SW 1271 (cell line): ENCODE measurements at regions not wholly inside any gene's neighbourhood (a gene's known extent, or its start where the extent isn't known, plus 50 kb on each side); places are given as distances from the start of the nearest gene placed in this dataset.

Source experiments
- DNase-seq, 2 experiments: peaks; one replicate each; lab custom pipeline; 2025; lab: John Stamatoyannopoulos, UW

DNA sequence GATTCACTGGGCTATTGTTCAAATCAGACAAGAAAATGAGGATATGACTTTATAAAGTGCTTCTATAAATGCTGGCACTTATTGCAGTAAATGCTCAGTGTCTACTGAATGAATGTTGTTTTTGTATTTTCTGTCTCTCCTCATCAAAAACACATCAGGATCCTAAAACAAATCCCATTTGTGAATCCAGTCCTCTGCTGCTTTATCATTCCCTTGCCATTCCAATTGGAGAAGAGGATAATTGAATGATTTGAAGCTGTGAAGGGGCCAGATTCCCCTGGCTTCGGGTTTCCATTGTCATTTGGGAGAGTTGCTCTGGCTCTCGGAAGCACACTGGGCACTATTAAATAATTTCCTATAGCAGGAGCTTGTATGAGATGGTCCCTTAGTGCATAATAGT is 666.8 kb downstream of the ACTL7B start:
- no peak for DNase-seq

DNA sequence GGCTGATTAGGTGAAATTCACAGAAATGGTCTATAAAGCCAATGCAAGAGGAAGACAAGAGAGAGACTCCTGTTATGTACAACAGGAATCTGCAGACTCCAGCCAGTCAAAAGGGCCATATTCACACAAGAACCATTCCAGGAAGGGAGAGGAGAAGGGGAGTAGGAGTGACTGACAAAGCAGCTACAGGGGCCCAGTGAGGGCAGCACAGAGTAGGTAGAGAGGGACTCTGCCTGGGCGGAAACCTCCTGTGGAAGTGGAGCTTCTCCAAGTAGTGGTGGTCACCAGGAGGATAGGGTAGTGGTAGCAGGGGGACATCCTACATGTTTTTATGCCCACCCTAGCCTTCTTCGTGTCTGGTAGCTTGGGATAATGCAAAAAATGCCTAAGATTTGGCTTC is 667.3 kb downstream of the ACTL7B start:
- no peak for DNase-seq

DNA sequence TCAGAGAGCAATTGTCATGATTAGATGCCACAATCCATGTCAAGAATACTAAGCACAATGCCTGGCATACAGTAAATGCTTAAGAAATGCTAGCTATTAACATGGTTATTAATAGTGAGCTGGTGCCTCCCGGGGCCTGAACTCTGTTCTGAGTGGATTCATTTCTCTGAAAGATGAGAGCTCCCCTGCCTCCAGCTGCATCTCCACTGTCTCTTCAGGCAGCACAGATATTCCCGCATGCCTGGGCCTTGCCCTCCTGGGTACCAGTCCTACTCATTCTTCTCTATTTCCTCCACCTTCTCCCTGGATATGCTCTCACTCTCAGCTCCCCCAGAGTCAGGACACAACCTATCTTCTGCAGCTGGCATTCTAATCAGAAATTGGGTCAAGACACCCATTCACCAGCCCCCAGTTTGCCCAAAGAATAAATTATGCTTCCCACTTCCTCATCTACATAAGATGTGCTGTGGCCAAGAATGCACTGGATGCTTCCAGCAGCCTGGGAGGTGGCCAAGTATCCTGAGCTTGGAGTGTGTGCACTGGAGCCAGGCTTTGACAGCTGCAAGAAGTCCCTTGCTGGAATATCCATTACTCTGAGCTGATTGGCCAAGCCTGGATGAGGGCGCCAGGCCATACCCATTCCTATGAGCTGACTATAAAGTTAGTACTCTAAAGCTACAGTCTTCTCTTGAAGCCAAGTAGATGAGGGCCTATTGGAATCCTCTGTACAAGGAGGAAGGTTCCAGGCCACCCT is 669.0 kb downstream of the ACTL7B start:
- DNase-seq: no peak

DNA sequence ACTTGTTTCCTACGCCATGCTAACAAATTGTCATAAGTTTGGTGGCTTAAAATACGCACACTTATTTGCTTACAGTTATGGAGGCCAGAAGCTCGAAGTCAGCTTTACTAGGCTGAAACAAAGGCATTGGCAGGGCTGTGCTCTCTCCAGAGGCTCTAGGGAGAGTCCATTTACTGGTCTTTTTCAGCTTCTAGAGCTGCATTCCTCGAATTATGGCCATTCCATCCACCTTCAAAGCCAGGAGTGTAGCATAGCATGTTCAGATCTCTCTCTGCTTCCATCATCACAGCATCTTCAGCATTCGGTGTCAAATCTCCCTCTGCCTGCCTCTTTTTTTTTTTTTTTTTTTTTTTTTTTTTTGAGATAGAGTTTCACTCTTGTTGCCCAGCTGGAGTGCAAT is 670.2 kb downstream of the ACTL7B start:
- DNase-seq: no peak

- DNase-seq: peak in 1 of 2 experiments; percentile 16
These were observed 670.8 kb downstream of the ACTL7B start for GRCh38 chr9:108184941-108185340.

DNA sequence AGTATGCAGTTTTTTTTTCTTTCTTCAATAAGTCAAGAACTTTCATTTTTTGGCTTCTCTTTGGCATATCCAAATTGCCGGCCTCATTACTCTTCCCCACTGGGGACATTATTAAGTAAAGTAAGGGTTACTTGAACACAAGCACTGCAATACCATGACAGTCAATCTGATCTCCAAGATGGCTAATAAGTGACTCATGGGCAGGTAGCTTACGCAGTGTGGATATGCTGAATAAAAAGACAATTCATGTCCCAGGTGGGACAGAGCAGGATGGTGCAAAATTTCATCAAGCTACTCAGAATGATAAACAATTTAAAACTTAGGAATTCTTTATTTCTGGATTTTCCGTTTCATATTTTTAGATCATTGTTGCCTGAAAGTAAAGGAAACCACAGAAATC is 671.8 kb downstream of the ACTL7B start:
- DNase-seq: no peak

DNA sequence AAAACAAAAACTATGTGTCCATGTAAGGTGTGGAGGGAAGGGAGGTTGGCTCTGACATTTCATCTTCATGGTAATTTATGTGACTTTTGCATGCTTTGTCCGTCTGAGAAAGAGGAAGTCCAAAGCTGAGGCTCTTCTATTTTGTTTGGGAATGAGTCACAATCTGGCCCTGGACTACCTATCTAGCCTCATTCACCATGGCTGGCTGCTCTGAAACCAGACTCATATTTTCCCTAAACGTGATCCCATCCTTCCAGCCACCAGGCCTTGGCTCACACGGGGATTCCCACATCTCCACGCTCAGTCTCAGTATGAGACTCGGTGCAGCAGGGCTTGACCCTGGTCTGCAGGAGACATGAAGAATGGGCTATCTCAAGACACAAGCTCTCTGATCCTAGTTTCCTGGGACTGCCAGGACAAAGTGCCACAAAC is 672.8 kb downstream of the ACTL7B start:
- DNase-seq: no peak

DNA sequence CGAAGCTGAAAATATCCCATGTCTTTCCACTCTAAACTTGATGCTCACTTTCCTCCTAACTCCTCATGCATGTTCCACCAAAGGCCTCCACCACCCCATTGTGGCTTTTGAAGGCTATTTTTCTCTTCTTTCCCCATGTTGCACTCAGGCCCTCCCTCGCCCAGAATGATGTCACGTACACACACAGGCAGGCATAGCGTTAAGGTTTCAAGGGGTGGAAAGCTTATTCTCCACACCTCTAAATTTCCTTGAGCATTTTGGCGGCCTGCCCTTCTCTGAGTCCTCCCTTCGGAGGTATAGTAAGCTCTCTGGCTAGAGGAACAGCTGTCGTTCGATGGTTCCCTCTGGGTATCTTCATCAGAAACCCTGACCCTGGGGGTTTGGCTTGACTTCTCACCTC is 673.5 kb downstream of the ACTL7B start:
- no peak for DNase-seq

GRCh38 chr9:108181441-108181840 is 674.3 kb downstream of the ACTL7B start:
- no peak for DNase-seq

- no peak for DNase-seq
These were observed 675.2 kb downstream of the ACTL7B start for GRCh38 chr9:108180541-108180940.

DNA sequence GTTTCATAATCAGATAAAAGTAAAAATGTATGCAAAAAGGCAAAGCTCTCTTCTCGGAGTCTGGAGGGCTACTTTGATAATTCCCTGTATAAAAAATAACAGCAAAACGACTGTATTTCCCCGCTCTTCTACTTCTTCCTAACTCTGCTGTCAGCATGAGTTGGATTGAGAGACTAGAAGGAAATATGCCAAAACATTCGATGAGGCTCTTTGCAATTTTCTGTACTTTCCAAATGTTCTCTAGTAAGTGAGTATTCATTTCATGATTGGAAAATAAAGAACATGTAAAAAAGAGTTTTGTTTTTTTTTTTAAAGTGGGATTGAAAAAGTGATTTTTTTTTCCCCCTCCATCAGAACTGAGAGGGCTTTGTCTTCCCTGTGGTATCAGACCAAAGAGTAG is 677.5 kb downstream of the ACTL7B start:
- DNase-seq: no peak

- DNase-seq: no peak
These were observed 678.8 kb upstream of the KLF4 start for GRCh38 chr9:108168236-108168850.

- DNase-seq: no peak
These were observed 677.7 kb upstream of the KLF4 start for GRCh38 chr9:108167136-108167900.

- DNase-seq: no peak
These were observed 677.0 kb upstream of the KLF4 start for GRCh38 chr9:108166519-108166918.

GRCh38 chr9:108163321-108164005 is 673.9 kb upstream of the KLF4 start:
- no peak for DNase-seq

DNA sequence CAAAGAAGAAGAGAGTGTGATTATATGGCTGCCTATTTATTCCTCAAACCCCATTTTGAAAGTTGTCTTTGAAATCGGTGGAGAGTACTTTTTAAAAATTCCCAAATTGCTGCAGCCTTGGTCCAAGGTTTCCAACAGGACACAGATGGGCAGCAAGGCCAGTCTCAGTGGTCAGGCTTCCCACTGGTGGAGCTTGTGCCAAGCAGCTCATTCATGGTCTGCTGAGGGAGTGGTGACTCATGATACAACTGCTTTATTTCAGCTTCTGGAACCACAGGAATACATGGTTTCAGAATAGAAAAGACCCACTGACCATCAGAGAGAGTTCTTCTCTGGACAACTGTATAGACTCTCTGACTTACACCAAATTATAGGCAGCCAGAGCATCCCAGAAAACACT is 673.1 kb upstream of the KLF4 start:
- DNase-seq: no peak

- DNase-seq: no peak
These were observed 671.9 kb upstream of the KLF4 start for GRCh38 chr9:108161503-108161902.

DNA sequence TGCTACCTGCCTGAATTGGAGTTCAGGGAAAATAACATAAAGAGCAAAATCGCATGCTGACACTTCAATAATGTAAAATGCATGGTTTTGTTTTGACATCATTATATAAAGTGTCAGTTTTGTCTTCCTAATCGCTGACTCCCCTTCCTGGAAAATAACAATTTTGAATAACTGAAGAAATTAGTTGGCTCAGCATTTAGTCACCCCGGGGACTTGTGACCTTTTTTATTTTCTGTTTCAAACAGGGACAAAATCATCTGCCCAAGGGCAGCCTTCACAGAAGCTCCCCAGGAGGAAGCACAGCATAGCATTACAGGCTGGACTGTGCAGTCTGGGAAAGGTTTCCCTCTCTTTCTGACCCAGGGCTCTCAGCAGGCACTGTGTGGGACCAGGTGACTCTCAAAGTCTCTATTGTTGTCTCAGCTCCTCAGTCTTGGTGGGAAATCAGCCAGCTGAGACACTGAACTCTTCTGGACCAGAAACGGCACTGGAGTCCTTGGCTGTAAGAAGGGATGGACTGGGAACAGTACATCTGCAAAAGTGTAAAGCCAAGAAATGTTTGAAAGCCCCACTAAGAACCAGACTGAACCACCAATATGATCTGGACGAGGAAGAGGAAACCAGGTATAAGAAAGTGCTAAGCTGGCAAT is 671.3 kb upstream of the KLF4 start:
- no peak for DNase-seq

- DNase-seq: no peak
These were observed 670.5 kb upstream of the KLF4 start for GRCh38 chr9:108160039-108160438.

DNA sequence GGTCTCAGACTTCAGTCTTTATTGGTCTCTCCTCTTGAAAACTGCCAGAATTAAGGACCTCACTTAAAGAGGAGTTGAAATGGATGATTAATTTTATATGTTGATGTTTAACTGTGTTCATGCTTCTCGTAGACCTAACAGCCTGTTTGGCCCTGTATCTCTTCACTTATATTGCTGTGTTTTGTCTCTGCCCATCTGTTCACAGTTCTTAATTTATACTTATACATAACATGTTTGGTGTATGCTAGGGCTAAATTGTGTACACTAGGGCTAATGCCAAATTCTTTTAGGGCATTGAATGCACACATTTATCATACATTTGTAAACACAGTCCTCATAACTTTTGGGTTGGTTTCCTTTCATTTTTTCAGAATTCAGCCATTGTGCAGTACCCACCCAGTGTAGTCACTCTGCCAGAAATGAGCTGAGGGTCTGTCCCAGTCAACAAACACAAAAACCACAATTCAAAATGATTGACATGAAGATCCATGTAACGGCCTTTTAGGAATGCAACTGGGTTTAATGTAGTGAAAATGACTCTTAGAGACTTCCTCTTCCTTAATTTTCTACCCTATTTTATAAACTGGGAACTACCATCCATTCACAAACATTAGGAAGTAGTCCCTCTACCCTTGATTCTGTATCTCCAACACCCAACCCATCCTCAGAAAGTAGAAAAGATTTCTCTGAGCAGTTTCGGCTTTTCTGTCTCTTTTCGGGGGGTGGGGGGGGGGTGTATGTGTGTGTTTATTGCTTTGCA is 668.8 kb upstream of the KLF4 start:
- no peak for DNase-seq
